ENCODE measurements at regions not wholly inside any gene's neighbourhood (a gene's known extent, or its start where the extent isn't known, plus 50 kb on each side); places are given as distances from the start of the nearest gene placed in this dataset.
"Not testable (repeated sequence)": the region's sequence is repeated elsewhere in the genome, so short reads cannot be mapped to it uniquely, and the experiment has no call there.

- DNase-seq = not testable (repeated sequence)
Observed at GRCh38 chr7:97928844-97929243, 56.6 kb upstream of the ASNS start.

GRCh38 chr7:97927790-97928748 lies 55.9 kb upstream of the ASNS start:
- DNase-seq = peak; percentile 56
